AG09309 (cell line): ENCODE measurements at regions not wholly inside any gene's neighbourhood (a gene's known extent, or its start where the extent isn't known, plus 50 kb on each side); places are given as distances from the start of the nearest gene placed in this dataset.

Experiments
- DNase-seq: peaks from one replicate; pipeline ENCODE4 v3.0.0-alpha.2; 2010; ENCODE audit warnings: low read depth
- H3K4me3 ChIP-seq: 2 replicates; pipeline ENCODE4 v1.5.1; 2011; ENCODE audit warnings: mild to moderate bottlenecking, low read depth, low read length, moderate library complexity; ENCODE audit not compliant: control insufficient read depth
- CTCF ChIP-seq: IDR thresholded peaks from 2 replicates; pipeline ENCODE4 v1.5.1; 2011; ENCODE audit warnings: mild to moderate bottlenecking, low read depth, low read length, inconsistent platforms; ENCODE audit not compliant: insufficient read depth, control insufficient read depth; ENCODE audit errors: missing control alignments

GRCh38 chr4:175514174-175514573, 297.9 kb downstream of the GPM6A start:
- no peak for DNase-seq
- no peak for TF ChIP-seq CTCF
- H3K4me3 ChIP-seq, result no peak overlapping the region

- no peak for TF ChIP-seq CTCF
- no peak overlapping the region for H3K4me3 ChIP-seq
- DNase-seq, result no peak
These were observed 281.4 kb downstream of the GPM6A start for GRCh38 chr4:175530655-175531054.

GRCh38 chr4:175531405-175532091, 280.5 kb downstream of the GPM6A start:
- TF ChIP-seq CTCF, result no peak
- no peak overlapping the region for H3K4me3 ChIP-seq
- DNase-seq, result peak; percentile 51

- peak; percentile 46 for DNase-seq
- TF ChIP-seq CTCF, result peak; percentile 35
- no peak overlapping the region for H3K4me3 ChIP-seq
These were observed 275.1 kb downstream of the GPM6A start for GRCh38 chr4:175536852-175537453.

- TF ChIP-seq CTCF, result no peak
- H3K4me3 ChIP-seq, result no peak overlapping the region
- no peak for DNase-seq
These were observed 272.6 kb downstream of the GPM6A start for GRCh38 chr4:175539498-175539897.

GRCh38 chr4:175540151-175540550, 271.9 kb downstream of the GPM6A start:
- DNase-seq, result no peak
- no peak overlapping the region for H3K4me3 ChIP-seq
- no peak for TF ChIP-seq CTCF
